MM.1S (cell line): ENCODE measurements at regions not wholly inside any gene's neighbourhood (a gene's known extent, or its start where the extent isn't known, plus 50 kb on each side); places are given as distances from the start of the nearest gene placed in this dataset.
A peak's percentile ranks its signal among the peaks of the same experiment; 100 is the strongest.

ENCODE experiments used
- DNase-seq: peaks from one replicate; pipeline ENCODE4 v3.0.0-alpha.2; 2015
- H2AFZ ChIP-seq: fragments of 300-600 bp; sonication (generic); 2 replicates; pipeline ENCODE4 v1.6.0; 2016; ENCODE audit warnings: antibody characterized with exemption, low read length
- H3F3A ChIP-seq: fragments of 300-600 bp; sonication (generic); 2 replicates; pipeline ENCODE4 v1.6.1; 2016; ENCODE audit warnings: mild to moderate bottlenecking, antibody characterized with exemption, low read length, moderate library complexity, mixed read lengths; ENCODE audit not compliant: insufficient read depth
- H3K27ac ChIP-seq: fragments of 300-600 bp; sonication (generic); 2 replicates; pipeline ENCODE4 v1.5.1; 2016; ENCODE audit warnings: mild to moderate bottlenecking, low read length
- H3K27me3 ChIP-seq: fragments of 300-600 bp; sonication (generic); replicated peaks from 2 replicates; pipeline ENCODE4 v1.6.0; 2016; ENCODE audit warnings: low read length; ENCODE audit not compliant: insufficient read depth
- H3K36me3 ChIP-seq: fragments of 300-600 bp; sonication (generic); replicated peaks from 2 replicates; pipeline ENCODE4 v1.6.1; 2016; ENCODE audit warnings: mild to moderate bottlenecking, low read length, mixed read lengths; ENCODE audit not compliant: insufficient read depth
- H3K4me1 ChIP-seq: fragments of 300-600 bp; sonication (generic); 2 replicates; pipeline ENCODE4 v1.6.1; 2016; ENCODE audit warnings: low read length, mixed read lengths
- H3K4me2 ChIP-seq: fragments of 300-600 bp; sonication (generic); 2 replicates; pipeline ENCODE4 v1.6.0; 2016; ENCODE audit warnings: low read depth, low read length
- H3K4me3 ChIP-seq: fragments of 300-600 bp; sonication (generic); 2 replicates; pipeline ENCODE4 v1.5.1; 2016; ENCODE audit warnings: low read length, mixed read lengths
- H3K79me2 ChIP-seq: fragments of 300-600 bp; sonication (generic); 2 replicates; pipeline ENCODE4 v1.6.1; 2016; ENCODE audit warnings: mixed run types, low read length, mixed read lengths
- H3K9ac ChIP-seq: fragments of 300-600 bp; sonication (generic); 2 replicates; pipeline ENCODE4 v1.6.1; 2016; ENCODE audit warnings: low read length, mixed read lengths
- H3K9me2 ChIP-seq: fragments of 300-600 bp; sonication (generic); replicated peaks from 2 replicates; pipeline ENCODE4 v1.6.1; 2016; ENCODE audit warnings: mild to moderate bottlenecking, low read length, mixed read lengths; ENCODE audit not compliant: insufficient read depth
- H3K9me3 ChIP-seq: fragments of 300-600 bp; sonication (generic); replicated peaks from 2 replicates; pipeline ENCODE4 v1.6.1; 2016; ENCODE audit warnings: mild to moderate bottlenecking, low read length, mixed read lengths; ENCODE audit not compliant: insufficient read depth
- H4K20me1 ChIP-seq: fragments of 300-600 bp; sonication (generic); 2 replicates; pipeline ENCODE4 v1.6.1; 2016; ENCODE audit warnings: mild to moderate bottlenecking, low read length, moderate library complexity, mixed read lengths; ENCODE audit not compliant: insufficient read depth
- EZH2 ChIP-seq: fragments of 300-600 bp; sonication (generic); optimal IDR thresholded peaks from 2 replicates; pipeline ENCODE3; 2017; ENCODE audit warnings: low read depth, mild to moderate bottlenecking, antibody characterized with exemption, low read length, mixed read lengths
- EZH2phosphoT487 ChIP-seq: fragments of 300-600 bp; sonication (generic); IDR thresholded peaks from 2 replicates; pipeline ENCODE4 v1.6.1; 2018; ENCODE audit warnings: antibody characterized with exemption, low read length
- TF ChIP-seq, protein P1 (sequence below): fragments of 300-600 bp; sonication (generic); IDR thresholded peaks from 2 replicates; pipeline ENCODE4 v1.5.1; 2016; ENCODE audit warnings: antibody characterized with exemption, low read length, mixed read lengths

DNA sequence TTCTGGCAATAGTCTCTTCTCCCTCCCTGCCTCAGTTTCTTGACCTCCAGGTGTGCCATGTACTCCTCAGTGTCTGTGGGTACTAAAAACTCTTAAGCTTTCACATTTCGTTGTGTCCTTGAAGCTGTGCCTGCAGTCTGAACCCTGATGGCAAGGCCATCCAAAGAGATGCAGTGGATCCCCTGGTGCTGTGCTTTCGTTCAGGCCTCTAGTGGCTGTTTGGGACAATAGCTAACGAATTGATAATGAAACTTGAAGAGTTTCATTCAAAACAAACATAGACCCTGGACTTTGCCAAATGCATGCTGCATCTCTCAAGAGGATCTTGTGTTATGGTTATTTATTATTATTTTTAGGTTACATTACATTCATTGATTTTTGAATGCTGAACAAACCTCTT is 523.1 kb upstream of the FSIP2 start:
- peak; percentile 67 for DNase-seq
- Histone ChIP-seq H3K9me3 (no peaks in the 10 kb centered on the region), H3K9me2 (no peaks in the 10 kb centered on the region), H3K27ac (no peak overlapping the region), H3K36me3 (no peaks in the 10 kb centered on the region), H3K4me2 (peak overlapping the region; percentile 44), H3K79me2 (no peaks in the 10 kb centered on the region), H3F3A (no peaks in the 10 kb centered on the region), H4K20me1 (no peaks in the 10 kb centered on the region), H3K9ac (no peak overlapping the region), H2AFZ (peak overlapping the region; percentile 49), H3K27me3 (no peaks in the 10 kb centered on the region), H3K4me3 (no peak overlapping the region), H3K4me1 (no peaks in the 10 kb centered on the region)
- no peak for TF ChIP-seq EZH2
- no peak for TF ChIP-seq EZH2phosphoT487
- TF ChIP-seq, protein P1, sequence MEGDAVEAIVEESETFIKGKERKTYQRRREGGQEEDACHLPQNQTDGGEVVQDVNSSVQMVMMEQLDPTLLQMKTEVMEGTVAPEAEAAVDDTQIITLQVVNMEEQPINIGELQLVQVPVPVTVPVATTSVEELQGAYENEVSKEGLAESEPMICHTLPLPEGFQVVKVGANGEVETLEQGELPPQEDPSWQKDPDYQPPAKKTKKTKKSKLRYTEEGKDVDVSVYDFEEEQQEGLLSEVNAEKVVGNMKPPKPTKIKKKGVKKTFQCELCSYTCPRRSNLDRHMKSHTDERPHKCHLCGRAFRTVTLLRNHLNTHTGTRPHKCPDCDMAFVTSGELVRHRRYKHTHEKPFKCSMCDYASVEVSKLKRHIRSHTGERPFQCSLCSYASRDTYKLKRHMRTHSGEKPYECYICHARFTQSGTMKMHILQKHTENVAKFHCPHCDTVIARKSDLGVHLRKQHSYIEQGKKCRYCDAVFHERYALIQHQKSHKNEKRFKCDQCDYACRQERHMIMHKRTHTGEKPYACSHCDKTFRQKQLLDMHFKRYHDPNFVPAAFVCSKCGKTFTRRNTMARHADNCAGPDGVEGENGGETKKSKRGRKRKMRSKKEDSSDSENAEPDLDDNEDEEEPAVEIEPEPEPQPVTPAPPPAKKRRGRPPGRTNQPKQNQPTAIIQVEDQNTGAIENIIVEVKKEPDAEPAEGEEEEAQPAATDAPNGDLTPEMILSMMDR: peak; percentile 49

DNA sequence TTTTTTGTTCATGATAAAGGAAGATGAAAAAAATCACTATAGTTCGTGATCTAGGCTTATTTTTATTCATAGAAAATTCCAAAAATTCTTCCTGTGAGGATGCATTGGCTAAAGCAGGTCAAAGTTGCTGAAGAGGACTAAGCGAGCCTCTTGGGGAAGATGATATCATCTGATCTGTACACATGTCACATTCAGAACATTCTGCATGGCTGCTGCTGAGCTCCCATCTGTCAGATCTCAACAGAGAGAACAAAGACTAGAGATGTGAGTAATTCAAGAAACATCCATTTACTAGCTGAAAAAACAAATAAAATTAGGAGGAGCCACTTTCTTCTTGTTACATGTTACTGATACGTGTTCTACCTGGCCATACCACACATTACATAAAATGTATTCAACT is 518.6 kb upstream of the FSIP2 start:
- no peaks in the 10 kb centered on the region for H3K79me2 ChIP-seq
- H3K9ac ChIP-seq: no peak overlapping the region
- H4K20me1 ChIP-seq: no peaks in the 10 kb centered on the region
- H3K36me3 ChIP-seq: no peaks in the 10 kb centered on the region
- H2AFZ ChIP-seq: no peak overlapping the region
- H3K27ac ChIP-seq: no peak overlapping the region
- H3K27me3 ChIP-seq: no peaks in the 10 kb centered on the region
- no peak for DNase-seq
- H3F3A ChIP-seq: no peaks in the 10 kb centered on the region
- TF ChIP-seq, protein P1: no peak
- TF ChIP-seq EZH2 (no peak), EZH2phosphoT487 (no peak)
- H3K9me3 ChIP-seq: no peaks in the 10 kb centered on the region
- H3K9me2 ChIP-seq: no peaks in the 10 kb centered on the region
- H3K4me1 ChIP-seq: no peaks in the 10 kb centered on the region
- no peak overlapping the region for H3K4me3 ChIP-seq
- no peak overlapping the region for H3K4me2 ChIP-seq

DNA sequence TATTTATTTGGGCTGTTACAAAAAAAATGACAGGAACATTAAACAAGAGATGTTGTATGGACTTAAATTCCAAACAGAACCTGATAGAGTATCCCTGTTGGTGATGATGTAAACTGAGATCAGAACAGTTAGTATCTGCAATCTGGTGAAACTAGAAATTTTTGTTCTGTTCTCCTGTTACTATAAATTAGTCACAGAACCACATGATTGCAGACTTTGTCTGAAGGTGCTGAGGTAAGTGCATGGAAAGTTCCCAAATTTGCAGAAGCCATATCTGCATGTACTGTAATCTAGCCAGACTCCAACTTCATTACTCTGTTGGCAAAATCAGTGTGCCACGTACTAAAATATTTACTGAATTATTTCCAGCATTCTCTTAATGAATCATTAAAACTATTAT is 516.3 kb upstream of the FSIP2 start:
- Histone ChIP-seq H3K36me3 (no peaks in the 10 kb centered on the region), H2AFZ (no peak overlapping the region), H3K4me1 (no peaks in the 10 kb centered on the region), H3K27ac (no peak overlapping the region), H3K4me3 (no peak overlapping the region), H4K20me1 (no peaks in the 10 kb centered on the region), H3K9me2 (no peaks in the 10 kb centered on the region), H3K9me3 (no peaks in the 10 kb centered on the region), H3K27me3 (no peaks in the 10 kb centered on the region), H3K4me2 (no peak overlapping the region), H3F3A (no peaks in the 10 kb centered on the region), H3K79me2 (no peaks in the 10 kb centered on the region), H3K9ac (no peak overlapping the region)
- no peak for DNase-seq
- TF ChIP-seq, protein P1: no peak
- TF ChIP-seq EZH2phosphoT487 (no peak), EZH2 (no peak)

DNA sequence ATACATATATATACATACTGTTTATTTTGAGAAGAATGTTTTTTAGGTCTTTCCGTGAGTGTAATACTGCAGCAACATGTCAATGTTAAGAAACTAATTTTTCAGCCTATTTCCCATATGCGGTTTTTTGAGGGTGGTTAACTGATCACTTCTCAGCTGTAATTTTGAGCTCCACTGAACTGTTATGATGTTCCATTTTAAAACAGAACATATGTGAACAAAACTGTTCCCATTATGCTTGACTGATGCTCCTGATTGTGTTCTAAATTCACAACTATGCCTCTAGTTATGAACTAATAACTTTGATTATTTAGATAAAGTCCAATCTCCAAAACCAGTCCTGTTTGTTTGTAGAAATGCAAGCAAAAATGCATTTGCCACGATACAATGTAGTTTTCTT is 511.2 kb upstream of the FSIP2 start:
- H3K36me3 ChIP-seq: no peaks in the 10 kb centered on the region
- no peaks in the 10 kb centered on the region for H3K27me3 ChIP-seq
- no peaks in the 10 kb centered on the region for H3K79me2 ChIP-seq
- no peaks in the 10 kb centered on the region for H3K9me2 ChIP-seq
- no peaks in the 10 kb centered on the region for H4K20me1 ChIP-seq
- H3K4me2 ChIP-seq: no peak overlapping the region
- no peak for TF ChIP-seq EZH2phosphoT487
- TF ChIP-seq, protein P1: no peak
- no peak for TF ChIP-seq EZH2
- H3K4me3 ChIP-seq: no peak overlapping the region
- no peak overlapping the region for H3K9ac ChIP-seq
- H2AFZ ChIP-seq: no peak overlapping the region
- H3K9me3 ChIP-seq: no peaks in the 10 kb centered on the region
- H3K27ac ChIP-seq: no peak overlapping the region
- no peak for DNase-seq
- no peaks in the 10 kb centered on the region for H3K4me1 ChIP-seq
- no peaks in the 10 kb centered on the region for H3F3A ChIP-seq
